OCI-LY7 (cell line): ENCODE measurements at regions not wholly inside any gene's neighbourhood (a gene's known extent, or its start where the extent isn't known, plus 50 kb on each side); places are given as distances from the start of the nearest gene placed in this dataset.

ENCODE experiments used
- BruUV-seq: library from RNA; stranded (reverse); fragments of 400-500 nt; replicated peaks from 2 replicates; lab custom pipeline; 2021; lab: Mats Ljungman, UMichigan
- CTCF ChIA-PET: fragments of 300-600 bp; sonication (Branson Sonifier 250); formaldehyde crosslinking; loops from one replicate; lab custom pipeline; 2022; ENCODE audit warnings: antibody characterized with exemption; ENCODE audit not compliant: unreplicated experiment; lab: Charles Lee
- POLR2A ChIA-PET: fragments of 300-600 bp; sonication (Branson Sonifier 250); formaldehyde crosslinking; loops from one replicate; lab custom pipeline; 2022; ENCODE audit warnings: antibody characterized with exemption; lab: Charles Lee
- DNase-seq: peaks from one replicate; pipeline ENCODE4 v3.0.0-alpha.2; 2015; ENCODE audit warnings: low spot score
- H2AFZ ChIP-seq: fragments of 200-600 bp; sonication (generic), shearing (Covaris generic); 2 replicates; pipeline ENCODE4 v1.6.1; 2014; ENCODE audit warnings: mild to moderate bottlenecking, antibody characterized with exemption, low read length, moderate library complexity
- H3K27ac ChIP-seq: fragments of 200-600 bp; sonication (generic); 2 replicates; pipeline ENCODE4 v1.5.1; 2014; ENCODE audit warnings: mixed run types, low read depth, mild to moderate bottlenecking, moderate library complexity, low read length, inconsistent platforms; ENCODE audit not compliant: poor library complexity, severe bottlenecking
- H3K36me3 ChIP-seq: fragments of 200-600 bp; sonication (generic); 2 replicates; pipeline ENCODE4 v1.6.1; 2014; ENCODE audit warnings: mild to moderate bottlenecking, antibody characterized with exemption, low read length, moderate library complexity, mixed read lengths; ENCODE audit not compliant: insufficient read depth
- H3K4me1 ChIP-seq: fragments of 200-600 bp; sonication (generic); 2 replicates; pipeline ENCODE4 v1.5.1; 2014; ENCODE audit warnings: mild to moderate bottlenecking, low read length; ENCODE audit not compliant: insufficient read depth, poor library complexity, severe bottlenecking
- H3K4me2 ChIP-seq: fragments of 200-600 bp; sonication (generic); 2 replicates; pipeline ENCODE4 v1.6.1; 2014; ENCODE audit warnings: mild to moderate bottlenecking, low read length
- H3K4me3 ChIP-seq: fragments of 200-600 bp; sonication (generic); 2 replicates; pipeline ENCODE4 v1.5.1; 2014; ENCODE audit warnings: mild to moderate bottlenecking, low read depth, low read length; ENCODE audit not compliant: poor library complexity, severe bottlenecking
- H3K79me2 ChIP-seq: fragments of 200-600 bp; sonication (generic); 2 replicates; pipeline ENCODE4 v1.6.1; 2016; ENCODE audit warnings: low read depth, mild to moderate bottlenecking, low read length, moderate library complexity, mixed read lengths; ENCODE audit not compliant: insufficient read depth
- H3K9me2 ChIP-seq: fragments of 200-600 bp; sonication (generic); 2 replicates; pipeline ENCODE4 v1.6.1; 2016; ENCODE audit warnings: mild to moderate bottlenecking, low read length, mixed read lengths; ENCODE audit not compliant: insufficient read depth
- H3K9me3 ChIP-seq: fragments of 200-600 bp; sonication (generic); 2 replicates; pipeline ENCODE4 v1.6.1; 2014; ENCODE audit warnings: mild to moderate bottlenecking, mixed run types, low read length, mixed read lengths
- H4K20me1 ChIP-seq: fragments of 200-600 bp; sonication (generic); 2 replicates; pipeline ENCODE4 v1.6.1; 2014; ENCODE audit warnings: mild to moderate bottlenecking, antibody characterized with exemption, low read length, moderate library complexity, mixed read lengths; ENCODE audit not compliant: insufficient read depth
- EZH2phosphoT487 ChIP-seq: fragments of 200-600 bp; sonication (generic); IDR thresholded peaks from 2 replicates; pipeline ENCODE4 v1.6.1; 2018; ENCODE audit warnings: low read depth, borderline replicate concordance, mild to moderate bottlenecking, mixed run types, antibody characterized with exemption, low read length, moderate library complexity, mixed read lengths
- intact Hi-C: fragments of 100-400 bp; cut with micrococcal nuclease; formaldehyde crosslinking; loops from one replicate; pipeline ENCODE4 v1.10.0; 2022; ENCODE audit not compliant: unreplicated experiment
- TF ChIP-seq, protein P1 (sequence below): fragments of 200-600 bp; sonication (generic); conservative IDR thresholded peaks from 2 replicates; pipeline ENCODE4 v1.5.1; 2014; ENCODE audit warnings: mild to moderate bottlenecking, antibody characterized with exemption, low read length, moderate library complexity, mixed read lengths

GRCh38 chr16:79715061-79715460 is 114.5 kb upstream of the MAF start:
- Histone ChIP-seq H3K36me3 (no peaks in the 10 kb centered on the region), H3K9me2 (no peaks in the 10 kb centered on the region), H3K4me3 (no peak overlapping the region), H3K79me2 (no peaks in the 10 kb centered on the region), H3K9me3 (no peaks in the 10 kb centered on the region), H3K27ac (no peak overlapping the region), H3K4me2 (no peak overlapping the region), H4K20me1 (no peaks in the 10 kb centered on the region), H3K4me1 (no peaks in the 10 kb centered on the region), H2AFZ (no peak overlapping the region)
- BruUV-seq = no TSS peak
- ChIA-PET CTCF (no interaction called here), POLR2A (interaction anchor here (0.8 kb wide), 1 partner anchor 109 kb away, joined by 3 read pairs; no protein-coding TSS in a partner anchor)
- no peak for DNase-seq
- intact Hi-C loops = no loop called here
- no peak for TF ChIP-seq EZH2phosphoT487
- TF ChIP-seq, protein P1, sequence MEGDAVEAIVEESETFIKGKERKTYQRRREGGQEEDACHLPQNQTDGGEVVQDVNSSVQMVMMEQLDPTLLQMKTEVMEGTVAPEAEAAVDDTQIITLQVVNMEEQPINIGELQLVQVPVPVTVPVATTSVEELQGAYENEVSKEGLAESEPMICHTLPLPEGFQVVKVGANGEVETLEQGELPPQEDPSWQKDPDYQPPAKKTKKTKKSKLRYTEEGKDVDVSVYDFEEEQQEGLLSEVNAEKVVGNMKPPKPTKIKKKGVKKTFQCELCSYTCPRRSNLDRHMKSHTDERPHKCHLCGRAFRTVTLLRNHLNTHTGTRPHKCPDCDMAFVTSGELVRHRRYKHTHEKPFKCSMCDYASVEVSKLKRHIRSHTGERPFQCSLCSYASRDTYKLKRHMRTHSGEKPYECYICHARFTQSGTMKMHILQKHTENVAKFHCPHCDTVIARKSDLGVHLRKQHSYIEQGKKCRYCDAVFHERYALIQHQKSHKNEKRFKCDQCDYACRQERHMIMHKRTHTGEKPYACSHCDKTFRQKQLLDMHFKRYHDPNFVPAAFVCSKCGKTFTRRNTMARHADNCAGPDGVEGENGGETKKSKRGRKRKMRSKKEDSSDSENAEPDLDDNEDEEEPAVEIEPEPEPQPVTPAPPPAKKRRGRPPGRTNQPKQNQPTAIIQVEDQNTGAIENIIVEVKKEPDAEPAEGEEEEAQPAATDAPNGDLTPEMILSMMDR = no peak

DNA sequence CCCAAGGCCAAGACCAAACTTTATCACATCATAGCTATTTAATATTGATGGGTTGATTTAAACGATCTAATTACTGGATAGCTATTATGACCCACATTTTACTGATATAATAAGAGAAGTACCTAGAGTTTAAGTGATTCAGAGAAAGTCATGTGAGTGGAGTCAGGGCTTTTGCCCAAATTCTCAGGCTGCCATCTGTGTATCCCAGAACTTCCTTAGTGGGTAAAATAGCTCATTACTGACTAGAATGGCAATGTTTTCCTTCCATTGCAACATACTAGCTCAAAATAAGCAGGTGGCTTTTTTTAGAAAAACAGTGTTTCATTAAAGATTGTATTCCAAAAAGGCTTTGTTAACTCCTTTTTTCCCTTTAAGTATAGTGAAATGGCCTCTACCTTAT is 113.9 kb upstream of the MAF start:
- no peaks in the 10 kb centered on the region for H3K9me3 ChIP-seq
- H3K79me2 ChIP-seq = no peaks in the 10 kb centered on the region
- no peaks in the 10 kb centered on the region for H4K20me1 ChIP-seq
- no peaks in the 10 kb centered on the region for H3K36me3 ChIP-seq
- H3K9me2 ChIP-seq = no peaks in the 10 kb centered on the region
- no peak overlapping the region for H3K27ac ChIP-seq
- H3K4me1 ChIP-seq = no peaks in the 10 kb centered on the region
- ChIA-PET POLR2A (interaction anchor here (0.7 kb wide), 1 partner anchor 11 kb away, joined by 3 read pairs; no protein-coding TSS in a partner anchor), CTCF (no interaction called here)
- intact Hi-C loops = no loop called here
- DNase-seq = no peak
- no peak overlapping the region for H2AFZ ChIP-seq
- no TSS peak for BruUV-seq
- TF ChIP-seq, protein P1 = no peak
- TF ChIP-seq EZH2phosphoT487 = no peak
- no peak overlapping the region for H3K4me3 ChIP-seq
- H3K4me2 ChIP-seq = no peak overlapping the region

DNA sequence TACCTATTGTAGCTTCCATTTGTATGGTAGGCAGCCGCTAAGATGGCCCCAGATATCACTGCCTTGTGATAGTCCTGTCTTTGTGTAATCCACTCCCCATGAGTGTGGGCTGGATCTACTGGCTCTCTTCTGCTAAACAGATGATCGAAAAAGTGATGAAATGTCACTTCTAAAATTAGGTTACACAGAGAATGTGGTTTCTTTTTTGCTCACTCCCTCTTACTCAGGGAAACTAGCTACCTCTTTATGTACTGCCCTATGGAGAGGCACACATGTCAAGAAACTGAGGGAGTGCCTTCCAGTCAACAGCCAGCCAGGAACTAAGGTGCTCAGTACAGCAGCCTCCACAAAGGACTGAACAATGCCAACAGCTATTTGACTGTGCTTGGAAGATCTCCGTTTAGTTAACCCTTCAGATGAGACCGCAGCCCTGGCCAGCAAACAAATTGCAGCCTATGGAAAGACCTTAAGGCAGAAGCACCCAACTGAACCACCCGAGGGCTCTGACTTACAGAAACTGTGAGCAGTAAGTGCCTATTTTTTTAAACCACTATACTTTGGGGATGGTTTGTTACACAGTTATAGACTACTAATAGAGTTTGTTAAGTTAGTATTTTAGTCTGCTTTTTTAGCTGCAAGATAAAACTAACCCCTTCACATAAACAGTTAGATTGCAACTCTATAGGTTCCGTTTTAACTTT is 113.2 kb upstream of the MAF start:
- no peaks in the 10 kb centered on the region for H3K79me2 ChIP-seq
- H2AFZ ChIP-seq = no peak overlapping the region
- no peak overlapping the region for H3K4me2 ChIP-seq
- no peaks in the 10 kb centered on the region for H3K4me1 ChIP-seq
- no TSS peak for BruUV-seq
- TF ChIP-seq EZH2phosphoT487 = no peak
- TF ChIP-seq, protein P1 = no peak
- no peaks in the 10 kb centered on the region for H4K20me1 ChIP-seq
- no peaks in the 10 kb centered on the region for H3K9me3 ChIP-seq
- no peaks in the 10 kb centered on the region for H3K36me3 ChIP-seq
- H3K27ac ChIP-seq = no peak overlapping the region
- H3K9me2 ChIP-seq = no peaks in the 10 kb centered on the region
- no peak for DNase-seq
- intact Hi-C loops = no loop called here
- CTCF ChIA-PET = no interaction called here
- H3K4me3 ChIP-seq = no peak overlapping the region
- POLR2A ChIA-PET = interaction anchor here (0.7 kb wide), 1 partner anchor 10 kb away, joined by 3 read pairs; no protein-coding TSS in a partner anchor
